ENCODE measurements at regions not wholly inside any gene's neighbourhood (a gene's known extent, or its start where the extent isn't known, plus 50 kb on each side); places are given as distances from the start of the nearest gene placed in this dataset.
A peak's percentile ranks its signal among the peaks of the same experiment; 100 is the strongest.

- DNase-seq = no peak
Measured at GRCh38 chr6:166877906-166878305, 78.4 kb downstream of the RNASET2 start.

DNA sequence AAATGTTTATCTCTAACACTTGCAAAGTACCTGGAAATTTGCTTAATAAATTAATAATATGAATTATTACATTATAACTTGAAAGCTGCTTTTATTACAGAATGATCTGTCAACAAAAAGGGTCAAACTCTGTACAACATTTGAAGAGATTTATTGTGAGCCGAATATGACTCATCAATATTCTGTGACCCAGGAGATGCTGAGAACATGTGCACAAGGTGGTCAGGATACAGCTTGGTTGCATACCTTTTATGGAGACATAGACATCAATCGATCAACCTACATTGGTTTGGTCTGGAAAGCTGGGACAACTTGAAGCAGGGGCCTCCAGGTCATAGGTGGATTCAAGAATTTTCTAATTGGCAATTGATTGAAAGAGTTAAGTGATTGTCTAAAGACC lies 79.0 kb downstream of the RNASET2 start:
- no peak for DNase-seq

DNA sequence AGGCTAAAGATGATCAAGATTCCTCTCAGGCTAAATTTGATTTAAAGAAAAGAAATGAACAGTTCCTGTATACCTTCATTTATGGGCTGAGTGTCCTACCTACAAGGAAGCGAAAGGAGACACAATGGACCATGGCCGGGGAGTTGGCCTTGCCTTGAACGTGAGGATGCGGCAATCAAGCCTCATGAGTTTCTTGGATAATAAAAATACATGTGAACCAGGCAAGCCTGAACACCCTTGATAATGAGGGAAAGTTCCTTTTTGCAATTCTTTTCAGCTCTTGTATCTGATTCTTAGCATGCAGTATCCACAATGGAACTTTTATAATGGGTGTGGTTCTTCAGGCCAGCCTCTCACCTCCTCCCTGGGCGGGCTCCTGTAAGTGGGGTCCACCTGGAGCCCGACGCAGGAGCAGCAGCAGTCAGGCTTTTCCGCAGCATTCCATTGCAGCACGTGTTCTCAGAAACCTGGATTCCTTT lies 83.8 kb downstream of the RNASET2 start:
- no peak for DNase-seq

DNA sequence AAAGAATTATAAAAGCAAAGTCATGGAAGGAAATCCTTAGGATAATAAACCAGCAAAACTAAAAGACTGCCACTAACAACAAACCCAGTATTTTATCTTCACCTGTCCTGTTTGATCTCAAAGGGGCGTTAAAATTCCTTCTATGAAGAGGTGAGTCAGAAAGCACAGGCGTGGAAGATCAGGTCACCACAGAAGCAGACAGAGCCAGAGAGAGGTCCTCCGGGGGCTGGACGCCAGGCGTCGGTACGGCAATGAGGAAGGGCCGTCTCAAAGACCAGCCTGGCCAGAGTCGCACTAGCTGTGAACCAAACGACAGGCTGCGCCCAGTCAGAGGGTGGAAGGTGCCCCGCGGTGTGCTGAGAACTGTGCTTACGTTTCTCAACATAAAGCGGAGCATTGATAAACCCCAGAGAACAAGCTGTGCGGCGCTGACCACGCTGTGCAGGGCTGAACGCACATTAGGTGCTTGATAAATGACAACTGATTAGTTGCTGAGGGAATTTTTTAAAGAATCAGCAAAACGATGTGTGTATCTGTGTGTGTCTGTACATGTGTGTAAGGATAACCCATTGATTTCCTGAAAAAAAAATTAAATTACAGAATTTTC lies 85.6 kb downstream of the RNASET2 start:
- no peak for DNase-seq

- no peak for DNase-seq
Measured at GRCh38 chr6:166866839-166867637, 89.3 kb downstream of the RNASET2 start.

DNA sequence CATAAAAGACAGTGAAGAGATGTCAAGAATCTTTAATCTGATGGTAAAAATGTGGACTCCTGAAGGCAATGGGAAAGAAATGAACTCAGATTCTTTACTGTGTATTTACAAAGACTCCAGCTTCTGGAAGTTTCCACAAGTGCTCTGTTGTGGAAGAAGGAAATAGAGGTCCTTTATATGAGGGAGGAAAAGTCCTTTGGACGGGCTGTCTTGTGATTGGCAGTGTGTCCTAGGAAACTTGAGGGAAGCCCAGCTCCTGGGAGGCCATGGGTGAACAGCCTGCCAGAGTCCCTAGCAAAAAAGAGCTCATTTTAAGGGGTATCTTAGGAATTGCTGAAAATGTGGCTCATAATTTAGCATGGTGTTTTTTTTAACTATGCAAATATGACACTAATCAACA lies 92.0 kb downstream of the RNASET2 start:
- no peak for DNase-seq

DNA sequence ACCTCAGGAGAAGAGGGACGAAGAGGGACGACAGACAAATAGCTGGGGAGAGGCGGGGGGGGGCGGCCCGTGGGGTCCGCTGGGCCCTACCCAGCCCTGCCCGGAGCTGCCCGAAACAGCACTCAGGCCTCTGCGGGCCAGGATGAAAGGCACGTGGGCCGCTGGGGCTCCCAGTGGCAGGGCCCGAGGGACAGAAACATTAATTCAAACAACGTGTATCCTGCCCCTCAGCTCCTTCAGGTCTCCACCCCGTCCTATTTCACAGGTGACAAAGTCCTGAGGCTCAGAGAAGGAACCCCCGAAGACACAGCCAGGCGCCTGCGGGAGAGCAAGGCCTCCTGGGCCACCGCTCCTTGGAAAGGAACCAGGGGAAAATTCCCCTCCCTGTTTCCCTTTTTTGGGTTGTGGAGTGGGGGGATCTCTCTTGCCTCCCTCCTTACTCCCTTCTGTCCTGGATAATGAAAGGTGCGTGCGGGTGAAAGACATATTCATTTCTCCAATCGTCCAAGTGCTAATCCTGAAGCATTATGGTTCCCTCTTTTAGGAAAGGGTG lies 93.3 kb downstream of the RNASET2 start:
- DNase-seq = no peak

GRCh38 chr6:166862287-166862977 lies 93.9 kb downstream of the RNASET2 start:
- DNase-seq = peak; percentile 34

- DNase-seq = no peak
Measured at GRCh38 chr6:166861961-166862286, 94.4 kb downstream of the RNASET2 start.

DNA sequence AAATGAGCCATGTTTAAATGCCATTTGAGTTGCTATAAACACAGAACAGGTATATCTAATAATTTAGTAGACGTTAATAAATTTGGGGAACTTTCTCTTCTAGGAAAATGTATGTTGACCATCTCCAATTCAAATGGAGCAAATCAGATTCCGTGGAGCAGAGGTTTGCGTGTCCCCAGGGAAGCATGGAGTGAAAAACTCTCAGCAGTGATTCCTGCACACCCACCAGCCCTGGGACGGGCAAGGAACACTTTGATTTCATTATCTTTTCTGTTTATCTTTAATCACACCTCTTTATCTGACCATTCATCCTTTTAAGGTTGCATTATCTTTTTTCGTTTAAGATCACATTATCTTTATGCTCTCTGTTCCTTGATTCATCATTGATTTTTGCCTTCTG lies 95.0 kb downstream of the RNASET2 start:
- no peak for DNase-seq

DNA sequence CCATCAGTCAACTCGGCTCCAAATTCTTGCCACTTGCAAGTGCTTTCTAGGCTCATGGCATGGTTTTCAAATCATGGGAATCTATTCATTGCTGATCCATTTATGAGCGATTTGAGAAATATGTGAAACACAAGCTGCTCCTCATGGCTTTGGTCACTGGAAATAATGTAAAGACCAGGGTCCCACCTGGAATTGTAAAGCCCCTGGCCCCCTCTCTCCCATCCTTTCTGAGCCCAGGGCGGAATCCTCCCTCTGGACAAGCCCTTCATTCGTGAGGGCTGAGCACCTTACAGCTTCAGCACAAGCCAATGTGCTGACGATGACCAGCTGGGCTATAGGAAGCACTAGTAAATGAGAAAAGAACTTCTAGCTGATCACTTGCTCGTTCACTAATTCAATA lies 96.0 kb downstream of the RNASET2 start:
- no peak for DNase-seq

- peak; percentile 32 for DNase-seq
Measured at GRCh38 chr6:166855416-166855815, 100.9 kb downstream of the RNASET2 start.

- DNase-seq = no peak
Measured at GRCh38 chr6:166853371-166854325, 102.7 kb downstream of the RNASET2 start.

DNA sequence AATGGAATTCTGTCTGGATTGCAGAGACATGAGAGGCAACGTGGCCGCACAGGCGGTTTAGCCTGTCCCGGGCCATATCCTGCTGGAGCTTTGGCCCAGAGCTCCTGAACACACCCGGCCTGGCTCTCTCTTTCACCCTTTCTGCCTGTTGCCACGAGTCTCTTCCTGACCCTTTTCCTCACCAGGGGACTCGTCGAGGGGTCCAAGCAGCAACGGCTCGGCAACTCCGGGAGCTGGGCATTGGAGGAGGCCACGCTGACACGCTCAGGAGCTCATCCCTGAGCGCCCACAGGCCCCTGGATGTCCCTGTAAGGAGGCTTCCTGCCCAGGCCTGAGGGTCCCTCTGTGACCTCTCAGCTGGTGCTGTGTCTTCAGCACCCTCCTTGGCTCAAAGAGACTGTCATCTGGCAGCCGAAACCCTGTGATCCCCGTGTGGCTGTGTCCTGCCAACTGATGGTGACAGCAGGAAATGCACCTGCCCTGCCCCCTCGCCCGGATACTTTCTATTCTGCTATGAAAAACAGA lies 103.8 kb downstream of the RNASET2 start:
- no peak for DNase-seq

DNA sequence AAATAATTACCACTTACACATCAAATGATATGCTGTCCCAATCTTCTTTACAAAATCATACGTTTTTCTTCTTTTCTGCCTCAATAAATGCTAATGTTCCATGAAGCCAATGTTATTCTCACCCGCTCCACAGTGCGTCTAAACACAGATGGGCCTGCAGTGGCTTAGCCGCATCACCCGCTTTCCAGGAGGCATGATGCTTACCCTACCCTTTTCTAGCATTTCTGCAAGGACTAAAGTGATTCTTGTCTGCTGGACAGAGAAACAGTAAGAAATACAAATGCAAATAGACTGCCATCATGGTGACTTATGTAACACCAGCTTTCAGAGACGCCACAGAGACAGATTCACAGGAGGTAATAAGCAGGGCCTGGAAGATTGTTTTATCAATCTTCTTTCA lies 104.4 kb downstream of the RNASET2 start:
- DNase-seq = no peak

DNA sequence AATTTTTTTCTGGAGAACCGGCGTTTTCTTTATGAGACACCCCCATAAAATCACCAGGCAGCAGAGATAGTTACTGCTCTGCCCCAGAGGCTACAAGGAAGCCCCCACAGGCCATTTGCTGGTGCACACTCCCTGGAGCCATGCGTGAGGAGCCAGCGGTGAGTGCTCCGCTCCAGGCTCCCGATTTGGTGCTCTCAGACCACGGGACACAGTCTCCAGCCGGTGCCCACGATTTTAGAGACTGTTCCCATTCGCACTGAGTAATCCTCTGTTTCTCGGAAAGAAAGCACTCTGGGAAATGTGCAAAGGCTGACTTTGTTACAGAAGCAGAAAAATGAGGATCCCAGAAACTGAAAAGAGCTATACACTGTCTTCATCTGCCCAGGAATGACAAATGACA lies 104.9 kb downstream of the RNASET2 start:
- no peak for DNase-seq

- peak; percentile 5 for DNase-seq
Measured at GRCh38 chr6:166850677-166851076, 105.7 kb downstream of the RNASET2 start.

- DNase-seq = no peak
Measured at GRCh38 chr6:166849749-166850183, 106.6 kb downstream of the RNASET2 start.

DNA sequence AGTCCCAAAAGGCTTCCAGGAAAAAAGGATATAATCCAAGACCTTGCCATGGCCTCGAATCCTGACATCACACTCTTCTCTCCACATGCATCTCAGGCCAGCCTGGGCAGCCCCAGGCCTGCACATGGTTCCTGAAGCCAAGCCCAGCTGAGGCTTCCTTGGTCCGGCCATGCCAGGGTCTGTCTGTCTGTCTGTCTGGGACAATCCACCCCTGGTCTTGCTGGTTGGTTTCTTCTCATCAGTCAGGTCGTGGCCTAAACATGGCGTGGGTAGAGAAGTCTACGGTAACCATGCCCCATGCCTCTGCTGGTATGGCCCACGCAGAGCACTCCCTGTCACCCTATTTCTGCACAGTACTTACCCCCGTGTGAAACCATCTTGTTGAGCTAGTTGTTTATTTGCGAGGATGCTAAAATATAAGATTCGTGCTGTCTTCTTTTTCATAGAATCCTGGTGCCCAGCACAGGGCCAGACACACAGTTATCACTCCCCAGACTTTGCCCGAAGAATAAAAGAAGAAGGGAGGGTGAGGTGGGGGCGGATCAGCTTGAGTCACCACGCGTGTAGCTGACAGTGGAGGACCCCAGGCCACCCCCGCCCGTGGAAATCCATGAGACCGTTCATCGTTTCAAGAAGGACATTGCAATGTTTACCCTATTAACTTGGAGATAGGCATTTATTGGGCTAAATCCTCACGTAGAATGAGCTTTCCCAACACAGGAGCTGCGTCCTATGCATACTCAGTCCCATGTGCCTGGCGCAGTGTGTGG lies 107.2 kb downstream of the RNASET2 start:
- DNase-seq = no peak

DNA sequence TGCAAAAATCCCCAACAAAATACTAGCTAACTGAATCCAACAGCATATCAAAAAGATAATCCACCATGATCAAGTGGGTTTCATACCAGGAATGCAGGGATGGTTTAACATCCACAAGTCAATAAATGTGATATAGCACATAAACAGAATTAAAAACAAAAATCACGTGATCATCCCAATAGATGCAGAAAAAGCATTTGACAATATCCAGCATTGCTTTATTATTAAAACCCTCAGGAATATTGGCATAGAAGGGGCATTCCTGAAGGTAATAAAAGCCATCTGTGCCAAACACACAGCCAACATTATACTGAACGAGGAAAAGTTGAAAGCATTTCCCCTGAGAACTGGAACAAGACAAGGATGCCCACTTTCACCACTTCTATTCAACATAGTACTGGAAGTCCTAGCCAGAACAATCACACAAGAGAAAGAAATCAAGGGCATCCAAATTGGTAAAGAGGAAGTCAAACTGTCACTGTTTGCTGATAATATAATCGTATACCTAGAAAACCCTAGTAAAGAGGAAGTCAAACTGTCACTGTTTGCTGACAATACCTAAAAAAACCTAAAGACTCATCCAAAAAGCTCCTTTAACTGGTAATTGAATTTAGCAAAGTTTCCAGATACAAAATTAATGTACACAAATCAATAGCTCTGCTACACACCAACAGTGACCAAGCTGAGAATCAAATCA lies 109.8 kb downstream of the RNASET2 start:
- peak; percentile 64 for DNase-seq

DNA sequence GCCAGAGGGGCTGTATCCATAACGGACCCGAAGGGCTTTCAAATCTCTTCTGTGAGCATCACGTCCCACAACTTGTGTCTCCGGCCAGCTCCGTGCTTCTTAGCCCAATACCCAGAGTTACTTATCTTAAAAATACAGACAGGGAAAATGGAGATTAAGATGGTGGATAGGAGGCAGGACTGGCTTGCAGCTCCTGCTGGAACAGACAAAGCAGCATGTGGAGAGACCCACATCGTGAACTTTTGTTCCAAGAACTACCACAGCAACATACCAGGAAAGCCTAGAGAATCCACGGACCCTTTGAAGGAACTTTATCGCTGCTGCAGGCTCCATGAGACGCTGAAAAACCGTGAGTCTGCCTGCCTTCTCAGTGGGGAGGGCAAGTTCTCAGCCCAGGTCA lies 113.7 kb downstream of the RNASET2 start:
- DNase-seq = no peak
